ENCODE measurements at regions not wholly inside any gene's neighbourhood (a gene's known extent, or its start where the extent isn't known, plus 50 kb on each side); places are given as distances from the start of the nearest gene placed in this dataset.

DNA sequence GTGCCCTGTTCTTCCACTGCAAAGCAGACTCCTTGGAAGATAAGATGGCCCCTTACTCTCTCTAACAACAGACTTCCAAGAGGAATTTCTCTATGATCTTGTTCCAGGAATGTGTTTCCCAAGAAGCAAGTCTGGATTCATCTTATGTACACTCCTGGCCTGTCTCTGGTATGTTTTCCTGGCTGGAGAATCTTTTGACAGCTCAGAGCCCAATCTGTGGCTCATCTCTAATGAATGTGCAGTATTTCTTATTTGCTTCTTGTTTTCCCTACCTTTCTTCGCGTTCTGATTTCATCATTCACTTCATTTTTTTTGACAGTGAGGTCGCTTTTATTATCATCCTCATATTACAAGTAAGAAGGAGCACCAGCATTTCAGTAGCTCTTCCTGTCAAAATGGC is 53.0 kb upstream of the PITRM1 start:
- no peak for DNase-seq

DNA sequence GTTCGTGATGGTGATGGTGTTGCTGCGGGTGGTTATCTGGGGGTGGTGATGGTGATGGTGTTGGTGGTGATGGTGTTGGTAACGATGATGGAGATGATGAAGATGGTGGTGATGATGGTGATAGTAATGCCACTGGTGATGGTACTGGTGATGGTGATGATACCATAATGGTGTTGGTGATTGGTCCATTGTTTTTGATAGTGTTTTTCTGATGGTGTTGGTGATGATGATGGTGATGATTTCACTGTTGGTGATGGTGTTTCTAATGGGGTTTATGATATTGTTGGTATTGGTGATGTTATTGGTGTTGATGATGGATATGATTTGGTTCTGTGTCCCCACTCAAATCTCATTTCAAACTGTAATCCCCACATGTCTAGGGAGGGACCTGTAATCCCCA is 51.7 kb upstream of the PITRM1 start:
- DNase-seq = no peak

DNA sequence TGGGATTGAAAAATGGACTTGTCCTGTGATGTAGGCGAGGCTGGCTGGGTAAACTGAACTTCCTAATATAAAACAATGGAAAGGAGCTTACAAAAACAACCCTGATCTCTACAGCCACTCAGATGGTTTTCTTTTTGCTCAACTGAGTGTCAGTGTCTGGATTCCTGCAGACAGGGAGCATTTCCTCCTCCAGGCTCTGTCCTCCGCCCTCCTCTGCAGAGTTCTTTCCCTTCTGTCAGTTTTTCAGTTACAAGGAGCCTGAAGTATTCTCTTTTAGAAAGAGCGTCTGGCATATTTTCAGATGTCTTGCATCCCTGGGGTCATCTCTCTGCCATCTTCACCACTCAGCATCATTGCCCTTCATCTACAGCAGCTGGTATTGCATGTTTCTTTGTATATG is 50.0 kb upstream of the PITRM1 start:
- DNase-seq = no peak
